Cardiac muscle cell (in vitro differentiated cells and primary cell): ENCODE measurements at regions not wholly inside any gene's neighbourhood (a gene's known extent, or its start where the extent isn't known, plus 50 kb on each side); places are given as distances from the start of the nearest gene placed in this dataset.

Source experiments
- DNase-seq, 2 donors: peaks; one replicate each; pipeline versions ENCODE4 v3.0.0 to v3.0.0-alpha.2; 2010 to 2017; ENCODE audit warnings: low read depth in 1 of 2, low spot score in 1 of 2
- H3K27ac ChIP-seq: fragments of 200-600 bp; sonication (generic); 2 replicates; pipeline ENCODE4 v1.5.1; 2016
- H3K27me3 ChIP-seq: fragments of 200-600 bp; sonication (generic); 2 replicates; pipeline ENCODE4 v1.6.0; 2016; ENCODE audit warnings: control low read depth
- H3K36me3 ChIP-seq: fragments of 200-600 bp; sonication (generic); 2 replicates; pipeline ENCODE4 v1.5.1; 2016; ENCODE audit warnings: control low read depth
- H3K4me1 ChIP-seq: fragments of 200-600 bp; sonication (generic); 2 replicates; pipeline ENCODE4 v1.8.1; 2017; ENCODE audit warnings: low read depth, mild to moderate bottlenecking, mixed run types
- H3K4me3 ChIP-seq: fragments of 200-600 bp; sonication (generic); 2 replicates; pipeline ENCODE4 v1.5.1; 2016; ENCODE audit warnings: mild to moderate bottlenecking
- H3K9me3 ChIP-seq: fragments of 200-600 bp; sonication (generic); 2 replicates; pipeline ENCODE4 v1.5.1; 2017; ENCODE audit warnings: low read depth, mild to moderate bottlenecking, control low read depth
- CTCF ChIP-seq: IDR thresholded peaks from 2 replicates; pipeline ENCODE4 v1.5.1; 2012; ENCODE audit warnings: low read depth, mild to moderate bottlenecking, low read length

GRCh38 chr12:89932954-89933353 lies 224.3 kb upstream of the ATP2B1 start:
- H3K36me3 ChIP-seq = no peaks in the 10 kb centered on the region
- no peak for TF ChIP-seq CTCF

GRCh38 chr12:89928467-89928866 lies 219.8 kb upstream of the ATP2B1 start:
- Histone ChIP-seq H3K36me3 (no peaks in the 10 kb centered on the region), H3K27ac (no peak overlapping the region), H3K4me3 (no peak overlapping the region), H3K4me1 (no peaks in the 10 kb centered on the region), H3K9me3 (no peaks in the 10 kb centered on the region), H3K27me3 (no peaks in the 10 kb centered on the region)
- DNase-seq = no peak
- TF ChIP-seq CTCF = no peak

More at GRCh38 chr12:89932954-89933353, 224.3 kb upstream of the ATP2B1 start:
- Histone ChIP-seq H3K4me1 (no peaks in the 10 kb centered on the region), H3K27me3 (no peaks in the 10 kb centered on the region), H3K27ac (no peak overlapping the region), H3K4me3 (no peak overlapping the region), H3K9me3 (no peaks in the 10 kb centered on the region)
- DNase-seq = no peak

- Histone ChIP-seq H3K27ac (no peak overlapping the region), H3K9me3 (no peaks in the 10 kb centered on the region), H3K36me3 (no peaks in the 10 kb centered on the region), H3K4me3 (no peak overlapping the region), H3K4me1 (no peaks in the 10 kb centered on the region), H3K27me3 (no peaks in the 10 kb centered on the region)
- DNase-seq = no peak
- TF ChIP-seq CTCF = no peak
These were observed 218.6 kb upstream of the ATP2B1 start for GRCh38 chr12:89927226-89927698.

GRCh38 chr12:89924191-89924590 lies 215.6 kb upstream of the ATP2B1 start:
- H3K27ac ChIP-seq = no peak overlapping the region
- no peaks in the 10 kb centered on the region for H3K36me3 ChIP-seq
- no peak for DNase-seq
- H3K9me3 ChIP-seq = no peaks in the 10 kb centered on the region
- no peak for TF ChIP-seq CTCF
- H3K27me3 ChIP-seq = no peaks in the 10 kb centered on the region
- no peak overlapping the region for H3K4me3 ChIP-seq
- no peaks in the 10 kb centered on the region for H3K4me1 ChIP-seq

GRCh38 chr12:89923091-89923490 lies 214.5 kb upstream of the ATP2B1 start:
- H3K27me3 ChIP-seq = no peaks in the 10 kb centered on the region
- no peaks in the 10 kb centered on the region for H3K36me3 ChIP-seq
- no peak overlapping the region for H3K27ac ChIP-seq
- no peaks in the 10 kb centered on the region for H3K4me1 ChIP-seq
- no peak for TF ChIP-seq CTCF
- DNase-seq = no peak
- no peaks in the 10 kb centered on the region for H3K9me3 ChIP-seq
- H3K4me3 ChIP-seq = no peak overlapping the region

GRCh38 chr12:89920866-89921265 lies 212.2 kb upstream of the ATP2B1 start:
- no peaks in the 10 kb centered on the region for H3K36me3 ChIP-seq

More at GRCh38 chr12:89920866-89921265, 212.2 kb upstream of the ATP2B1 start:
- H3K4me3 ChIP-seq = no peak overlapping the region
- TF ChIP-seq CTCF = no peak
- no peaks in the 10 kb centered on the region for H3K4me1 ChIP-seq
- no peaks in the 10 kb centered on the region for H3K9me3 ChIP-seq
- no peak overlapping the region for H3K27ac ChIP-seq
- no peak for DNase-seq
- H3K27me3 ChIP-seq = no peaks in the 10 kb centered on the region
